GM19239 (cell line): ENCODE measurements at regions not wholly inside any gene's neighbourhood (a gene's known extent, or its start where the extent isn't known, plus 50 kb on each side); places are given as distances from the start of the nearest gene placed in this dataset.

ENCODE experiments used
- DNase-seq: peaks from one replicate; pipeline ENCODE4 v3.0.0; 2011; ENCODE audit warnings: low spot score; ENCODE audit not compliant: insufficient read length
- FAIRE-seq: peaks from 2 replicates; lab custom pipeline; 2011; peaks lifted over from hg19 to GRCh38; lab: Jason Lieb, UNC

DNA sequence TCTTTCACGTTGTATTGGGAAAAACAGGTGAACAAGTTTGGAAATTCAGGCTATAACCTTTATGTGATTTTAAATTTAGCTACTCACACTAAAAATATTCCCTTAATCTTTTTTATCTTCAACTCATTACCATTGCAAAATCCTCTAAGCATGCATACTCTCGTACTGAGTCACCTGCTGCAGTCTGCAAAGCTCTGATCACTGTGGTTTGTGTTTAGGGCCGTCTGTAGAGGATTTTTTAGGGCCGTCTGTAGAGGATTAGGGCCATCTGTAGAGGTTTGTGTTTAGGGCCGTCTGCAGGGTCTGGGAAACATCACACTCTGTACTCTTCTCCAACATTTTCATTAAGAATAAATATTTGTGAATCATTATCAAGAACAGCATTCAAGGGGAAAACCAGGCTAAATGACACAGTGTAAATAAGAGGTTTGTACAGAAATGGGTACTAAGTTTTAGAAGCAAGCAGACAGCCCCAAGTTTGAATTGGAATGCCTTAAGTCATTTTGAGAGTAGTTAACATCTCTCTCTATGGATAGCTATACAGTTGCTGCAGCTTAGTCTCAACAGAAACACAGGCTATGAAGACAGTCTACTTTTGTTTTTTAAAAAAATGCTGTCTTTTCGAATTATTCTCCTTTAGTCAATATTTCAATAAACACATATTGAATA, 155.0 kb upstream of the TSLP start:
- no peak for FAIRE-seq

DNA sequence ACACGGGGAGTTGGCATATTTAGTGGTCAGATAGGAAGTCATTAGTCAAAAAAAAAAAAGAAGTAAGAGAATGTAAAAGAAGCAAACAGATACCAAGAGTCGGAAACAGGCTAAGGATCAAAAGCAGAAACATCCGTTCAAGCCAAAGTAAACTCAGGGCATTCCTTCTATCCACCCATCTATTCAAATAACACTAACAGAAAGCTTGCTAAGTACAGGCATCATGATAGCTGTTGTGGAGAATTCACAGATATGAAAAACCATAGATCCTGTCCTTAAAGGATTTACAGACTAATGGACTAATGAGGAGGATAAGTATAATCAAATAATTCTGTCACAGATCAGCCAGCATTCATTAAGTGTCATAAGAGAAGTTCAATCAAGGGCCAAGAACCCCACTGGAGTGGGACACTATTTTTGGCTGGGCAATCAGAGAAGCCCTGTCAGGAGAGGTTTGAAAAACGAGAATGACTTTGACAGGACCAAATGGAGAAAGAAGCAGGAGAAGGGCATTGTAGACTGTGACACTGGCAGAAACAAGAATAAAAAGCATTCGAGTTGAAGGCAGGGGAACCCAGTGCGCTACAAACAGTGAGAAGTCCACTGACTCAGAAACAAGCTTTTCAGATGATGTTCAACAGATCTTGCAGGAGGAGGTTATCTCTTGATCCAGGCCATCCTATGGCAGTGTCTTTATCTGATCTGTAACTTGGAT, 154.2 kb upstream of the TSLP start:
- FAIRE-seq: no peak

More for the DNA sequence above, 155.0 kb upstream of the TSLP start:
- DNase-seq: no peak

DNA sequence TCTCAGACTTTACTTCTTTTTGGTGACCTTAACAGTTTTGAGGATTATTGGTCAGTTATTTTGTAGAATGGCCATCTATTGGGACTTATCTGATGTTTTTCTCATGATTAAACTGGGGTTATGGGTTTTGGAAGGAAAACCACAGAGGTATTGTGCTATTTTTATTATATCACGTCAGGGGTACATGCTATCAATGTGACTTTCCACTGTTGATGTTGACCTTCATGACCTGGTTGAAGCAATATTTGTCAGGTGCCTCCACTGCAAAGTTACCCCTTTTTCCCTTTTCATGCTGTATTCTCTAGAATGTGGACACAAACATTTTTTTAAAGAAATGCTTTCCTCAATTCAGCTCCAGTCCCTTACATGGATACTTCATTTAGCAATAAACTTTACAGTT, 152.8 kb upstream of the TSLP start:
- no peak for FAIRE-seq

More for the DNA sequence above, 154.2 kb upstream of the TSLP start:
- no peak for DNase-seq

DNA sequence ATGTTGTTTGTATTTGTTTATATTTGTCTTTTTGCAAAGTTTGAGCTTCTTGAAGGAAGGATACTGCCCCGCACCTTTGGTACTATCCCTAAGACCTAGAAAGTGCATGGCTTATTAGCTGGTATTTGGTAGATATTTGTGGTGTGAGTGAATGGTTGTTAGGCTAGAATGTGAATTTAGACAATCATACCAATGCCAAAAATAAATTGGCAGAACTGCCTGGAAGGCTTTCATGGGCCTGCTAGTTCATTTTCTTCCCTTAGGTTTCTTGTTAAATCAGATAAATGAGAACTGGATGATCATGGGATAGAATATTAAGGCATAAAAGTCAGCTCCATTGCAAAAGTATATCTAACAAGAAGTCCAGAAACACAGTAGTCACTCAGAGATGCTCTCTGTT, 147.5 kb upstream of the TSLP start:
- FAIRE-seq (no peak), DNase-seq (no peak)

More for the DNA sequence above, 152.8 kb upstream of the TSLP start:
- no peak for DNase-seq

DNA sequence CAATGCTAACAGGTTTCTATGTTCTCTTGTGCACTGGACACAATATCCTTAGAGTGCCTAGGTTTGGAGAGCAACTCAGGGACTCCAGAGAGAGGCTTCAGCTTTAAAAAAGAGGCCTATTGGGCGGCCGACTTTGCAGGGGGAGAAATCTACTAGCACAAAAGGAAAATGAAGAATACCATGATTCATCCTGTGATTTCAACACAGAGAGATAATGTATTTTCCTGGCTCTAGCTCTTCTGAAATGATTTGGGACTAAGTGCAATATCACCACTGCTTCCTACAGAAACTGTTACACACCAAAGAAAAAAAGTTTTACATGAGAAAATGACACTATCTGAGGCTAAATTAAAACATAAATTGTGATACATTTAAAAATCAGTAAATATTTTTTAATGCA, 146.1 kb upstream of the TSLP start:
- FAIRE-seq: no peak
- no peak for DNase-seq

DNA sequence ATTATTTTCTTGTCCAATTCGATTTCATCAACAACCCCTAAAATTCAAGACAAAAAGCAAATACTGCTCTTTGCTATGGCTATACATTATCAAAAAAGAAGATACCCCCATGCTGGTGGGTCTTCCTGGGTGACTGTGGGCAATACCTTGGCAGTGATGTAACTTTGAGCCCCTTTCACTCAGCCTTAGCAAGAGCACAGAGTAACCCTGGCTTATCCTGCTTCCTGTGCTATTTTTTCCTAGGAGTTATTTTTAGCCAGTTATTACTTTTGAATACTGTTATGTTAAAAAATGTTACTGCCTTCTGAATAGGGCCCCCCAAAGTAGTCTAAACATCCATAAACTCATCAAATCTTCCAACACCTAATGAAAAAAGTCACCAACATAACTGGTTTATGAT, 145.6 kb upstream of the TSLP start:
- FAIRE-seq (no peak), DNase-seq (no peak)

DNA sequence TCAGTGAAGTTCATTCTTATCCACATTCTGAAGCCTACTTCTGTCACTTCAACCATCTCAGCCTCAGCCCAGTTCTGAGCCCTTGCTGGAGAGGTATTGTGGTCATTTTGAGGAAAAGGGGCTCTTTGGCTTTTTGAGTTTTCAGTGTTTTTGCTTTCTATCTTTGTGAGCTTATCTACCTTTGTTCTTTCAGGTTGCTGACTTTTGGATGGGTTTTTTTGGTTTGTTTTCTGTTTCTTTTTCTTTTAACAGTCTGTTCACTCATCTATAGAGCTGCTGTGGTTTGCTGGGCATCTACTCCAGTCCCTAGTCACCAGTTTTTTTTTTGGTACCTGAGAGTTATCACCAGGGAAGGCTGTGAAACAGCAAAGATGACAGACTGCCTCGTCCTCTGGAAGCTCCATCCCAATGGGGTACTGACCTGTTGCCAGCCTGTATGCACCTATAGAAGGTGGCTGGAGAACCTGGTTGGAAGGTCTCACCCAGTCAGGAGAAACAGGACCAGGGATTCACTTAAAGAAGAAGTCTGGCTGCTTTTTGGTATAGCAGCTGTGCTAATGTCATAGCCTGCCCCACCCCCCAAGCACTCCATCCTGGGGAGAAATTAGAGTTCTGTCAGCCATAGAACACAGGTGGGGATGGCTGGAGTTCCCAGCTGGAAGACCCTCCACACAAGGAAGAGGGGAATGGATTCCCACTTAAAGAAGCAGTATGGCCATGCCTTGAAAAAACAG, 138.6 kb upstream of the TSLP start:
- no peak for DNase-seq
- FAIRE-seq: no peak

DNA sequence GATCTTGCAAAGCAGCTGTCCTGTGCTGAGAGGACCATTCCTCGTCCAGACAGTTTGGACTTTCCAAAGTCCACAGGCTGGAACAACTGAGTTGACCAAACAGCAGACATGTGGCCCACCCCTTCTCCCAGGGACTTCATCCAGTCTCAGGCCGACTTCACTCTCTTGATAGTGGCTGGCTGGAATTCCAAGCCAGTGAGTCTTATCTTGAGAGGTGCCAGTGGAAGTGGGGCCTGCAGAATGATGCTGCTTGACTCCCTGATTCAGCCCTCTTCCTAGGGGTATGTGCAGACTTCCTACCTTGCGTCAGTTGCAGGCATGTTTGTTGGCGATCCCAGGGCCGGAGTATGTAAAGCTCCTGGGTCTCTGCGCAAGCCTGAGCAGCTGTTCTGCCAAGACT, 131.4 kb upstream of the TSLP start:
- FAIRE-seq: no peak
- DNase-seq: no peak

DNA sequence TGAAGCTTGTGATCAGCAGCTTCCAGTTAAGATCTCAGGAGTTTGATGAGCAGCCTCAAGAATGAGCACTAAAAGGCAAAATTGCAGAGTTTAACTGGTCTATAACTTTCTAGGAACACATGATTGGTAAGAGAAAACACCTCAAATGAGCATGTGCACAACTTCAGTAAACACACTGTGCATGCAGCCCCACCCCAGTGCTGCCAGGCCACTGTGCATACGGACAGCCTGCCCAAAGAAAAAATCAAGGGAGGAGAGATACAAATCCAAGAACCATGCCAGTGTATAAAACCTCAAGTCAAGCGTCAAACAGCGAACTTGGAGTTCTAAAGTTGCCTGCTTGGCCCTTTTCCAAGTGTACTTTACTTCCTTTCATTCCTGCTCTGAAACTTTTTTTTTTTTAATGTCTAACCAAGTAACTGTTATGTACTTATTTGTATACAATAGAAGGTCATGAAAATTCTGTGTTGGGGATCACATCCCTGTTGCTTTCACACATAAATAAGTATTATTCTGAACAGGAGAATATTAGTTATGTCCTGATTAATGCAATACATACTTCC, 125.6 kb upstream of the TSLP start:
- DNase-seq (no peak), FAIRE-seq (no peak)

DNA sequence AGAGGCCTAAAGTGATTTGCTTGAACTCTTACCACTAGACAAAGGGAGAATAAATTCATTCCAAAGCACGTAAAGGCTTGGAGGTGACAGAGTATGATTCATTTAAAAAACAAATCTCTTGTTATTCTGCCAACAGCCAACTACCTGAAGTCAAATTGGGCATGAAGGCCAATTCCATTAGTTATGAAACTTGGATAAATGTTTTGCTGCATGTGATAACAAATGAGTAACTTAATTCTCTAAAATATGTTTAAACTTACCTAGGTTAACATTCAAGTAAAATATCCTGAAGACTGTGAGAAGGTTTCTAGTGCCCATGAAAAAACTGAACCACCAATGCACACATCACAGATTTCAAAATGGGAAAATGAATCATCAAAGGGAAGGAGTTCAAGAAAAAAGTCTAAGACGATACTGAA, 120.1 kb upstream of the TSLP start:
- DNase-seq (no peak), FAIRE-seq (no peak)

DNA sequence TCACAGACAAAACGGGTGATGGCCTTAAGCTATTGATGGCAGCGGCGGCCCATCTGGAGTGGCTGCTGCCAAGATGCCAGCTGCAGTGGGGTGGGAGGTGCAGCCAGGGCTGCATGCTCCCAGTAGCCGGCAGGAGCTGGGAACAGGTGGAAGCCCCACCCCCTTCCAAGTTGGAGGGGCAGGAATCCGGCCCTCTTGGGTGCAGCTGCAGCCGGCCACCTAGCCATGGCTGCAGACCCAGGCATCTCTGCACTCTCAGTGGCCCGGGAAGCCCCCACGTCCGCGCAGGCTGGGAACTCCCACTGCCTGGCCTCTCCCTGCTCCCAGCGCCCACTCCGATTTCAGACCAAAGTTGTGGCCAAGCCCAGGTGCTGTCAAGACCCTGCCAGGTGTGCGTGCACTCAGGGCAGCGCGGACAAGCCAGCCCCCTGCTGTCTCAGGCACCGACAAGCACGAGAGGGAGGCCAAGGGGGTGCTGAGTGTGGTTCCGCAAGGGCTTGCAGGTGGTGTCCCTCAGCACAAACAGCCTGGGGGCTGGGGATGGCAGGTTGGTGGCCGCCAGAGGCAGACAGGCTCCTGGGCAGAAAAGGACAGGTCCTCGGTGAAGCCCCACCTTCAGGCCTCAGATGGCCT, 115.1 kb upstream of the TSLP start:
- no peak for FAIRE-seq

DNA sequence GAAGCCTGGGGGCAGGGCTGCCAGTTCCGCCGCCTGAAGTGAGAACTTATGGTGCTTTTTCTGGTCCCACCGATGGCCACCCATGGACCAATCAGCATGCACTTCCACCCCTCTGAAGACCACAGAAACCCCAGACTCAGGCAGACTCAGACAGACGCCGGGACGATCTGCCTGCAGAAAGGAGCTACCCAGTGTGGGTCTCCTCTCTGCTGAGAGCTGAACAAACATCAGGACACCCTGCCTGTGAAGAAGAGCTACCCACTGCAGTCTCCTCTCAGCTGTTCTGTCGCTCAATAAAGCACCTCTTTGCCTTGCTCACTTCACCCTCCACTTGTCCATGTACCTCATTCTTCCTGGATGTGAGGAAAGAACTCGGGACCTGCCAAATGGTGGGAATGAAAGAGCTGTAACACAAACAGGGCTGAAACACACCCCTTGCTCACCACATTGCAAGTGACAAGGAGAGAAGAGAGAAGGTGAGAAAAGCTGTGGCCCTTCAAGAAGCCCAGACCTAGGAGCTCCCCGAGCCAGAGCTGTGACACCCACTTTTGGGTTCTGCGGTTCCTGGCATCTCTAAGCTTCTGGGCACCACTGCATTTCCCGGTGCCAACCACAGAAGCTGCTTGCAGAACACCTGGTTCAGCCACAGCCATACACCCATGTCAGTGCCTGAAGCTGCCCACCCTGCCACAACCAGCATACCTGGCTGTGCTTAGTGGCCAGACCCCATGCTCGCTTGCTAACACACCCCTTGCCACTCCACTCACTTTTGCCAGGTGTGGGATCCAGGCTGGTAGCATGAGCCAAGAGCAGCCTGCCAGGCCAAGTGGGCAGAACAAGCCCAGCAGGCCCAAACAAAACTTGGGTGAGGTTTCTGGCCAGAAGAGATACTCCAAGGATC, 114.3 kb upstream of the TSLP start:
- DNase-seq: no peak

More for the DNA sequence above, 115.1 kb upstream of the TSLP start:
- no peak for DNase-seq

DNA sequence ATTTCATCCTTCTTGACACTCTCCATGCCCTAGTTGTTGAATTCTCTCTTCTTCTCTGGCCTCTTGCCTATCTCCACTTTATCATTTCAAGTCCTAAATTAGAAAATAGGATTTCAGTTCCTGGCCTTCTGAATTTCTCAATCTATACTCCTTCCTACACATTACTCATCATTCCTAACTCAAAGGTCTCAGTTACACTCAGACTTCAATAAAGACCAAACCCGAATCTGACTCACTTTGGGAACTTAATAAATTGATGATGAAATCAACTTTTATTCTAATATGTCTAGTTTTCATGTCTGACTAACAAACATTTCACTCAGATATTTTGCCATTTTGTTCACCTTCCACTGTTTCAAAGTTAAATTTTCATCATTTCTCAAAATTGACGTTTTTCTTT, 113.6 kb upstream of the TSLP start:
- no peak for FAIRE-seq
- no peak for DNase-seq

More for the DNA sequence above, 114.3 kb upstream of the TSLP start:
- no peak for FAIRE-seq

DNA sequence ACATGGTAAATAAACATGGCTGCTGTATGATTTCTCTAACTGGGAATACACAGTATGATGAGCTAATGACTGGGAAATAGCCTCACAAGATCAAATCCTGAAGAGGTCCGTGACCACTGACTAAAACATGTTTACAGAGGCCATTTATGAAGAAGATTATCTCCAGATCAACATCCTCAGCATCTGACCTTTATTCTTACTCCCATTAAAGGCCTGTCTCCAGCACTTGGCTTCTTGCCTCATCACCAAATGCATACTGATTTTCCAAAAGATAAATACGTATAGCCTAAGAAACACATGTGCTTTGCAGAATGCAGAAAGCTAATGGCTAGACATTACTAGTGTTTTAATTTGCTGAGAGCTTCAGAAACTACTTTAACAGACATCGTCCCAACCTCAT, 108.0 kb upstream of the TSLP start:
- no peak for DNase-seq
- no peak for FAIRE-seq

DNA sequence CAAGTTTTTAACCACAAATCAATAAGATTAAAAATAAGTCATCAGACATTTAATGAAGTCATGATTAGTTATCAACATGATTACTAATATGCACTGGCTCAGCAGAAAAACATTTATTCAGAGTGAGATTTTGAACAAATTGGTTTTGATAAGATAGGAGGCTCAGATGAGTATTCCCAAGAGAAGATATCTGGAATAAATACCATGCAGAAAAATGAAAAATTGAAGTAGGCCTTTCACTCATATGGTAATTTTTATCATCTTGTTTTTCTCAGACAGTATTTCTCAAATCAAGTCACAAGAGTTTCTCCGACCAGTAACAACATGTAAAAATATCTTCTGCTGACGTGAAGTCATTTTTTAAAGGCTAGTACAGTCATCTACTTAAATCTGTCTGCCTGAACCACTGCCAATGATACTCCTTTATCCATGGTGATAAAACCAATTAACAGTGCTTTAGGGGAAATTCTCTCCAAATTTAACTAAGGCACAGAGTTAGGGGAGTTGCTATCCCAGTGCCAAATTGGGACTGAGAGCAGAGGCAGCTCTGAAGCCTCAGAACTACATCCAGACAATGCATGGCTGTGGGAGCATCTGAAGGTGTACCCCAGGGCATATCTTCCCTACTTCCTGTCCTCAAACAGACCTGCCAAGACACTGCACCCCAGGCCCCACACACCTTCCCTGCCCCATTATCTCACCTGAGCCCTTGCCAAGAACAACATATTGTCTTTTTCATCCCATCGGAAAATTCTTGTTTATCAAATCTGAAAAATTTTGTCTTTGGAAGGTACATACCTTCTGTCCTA, 105.5 kb upstream of the TSLP start:
- FAIRE-seq (no peak), DNase-seq (no peak)

DNA sequence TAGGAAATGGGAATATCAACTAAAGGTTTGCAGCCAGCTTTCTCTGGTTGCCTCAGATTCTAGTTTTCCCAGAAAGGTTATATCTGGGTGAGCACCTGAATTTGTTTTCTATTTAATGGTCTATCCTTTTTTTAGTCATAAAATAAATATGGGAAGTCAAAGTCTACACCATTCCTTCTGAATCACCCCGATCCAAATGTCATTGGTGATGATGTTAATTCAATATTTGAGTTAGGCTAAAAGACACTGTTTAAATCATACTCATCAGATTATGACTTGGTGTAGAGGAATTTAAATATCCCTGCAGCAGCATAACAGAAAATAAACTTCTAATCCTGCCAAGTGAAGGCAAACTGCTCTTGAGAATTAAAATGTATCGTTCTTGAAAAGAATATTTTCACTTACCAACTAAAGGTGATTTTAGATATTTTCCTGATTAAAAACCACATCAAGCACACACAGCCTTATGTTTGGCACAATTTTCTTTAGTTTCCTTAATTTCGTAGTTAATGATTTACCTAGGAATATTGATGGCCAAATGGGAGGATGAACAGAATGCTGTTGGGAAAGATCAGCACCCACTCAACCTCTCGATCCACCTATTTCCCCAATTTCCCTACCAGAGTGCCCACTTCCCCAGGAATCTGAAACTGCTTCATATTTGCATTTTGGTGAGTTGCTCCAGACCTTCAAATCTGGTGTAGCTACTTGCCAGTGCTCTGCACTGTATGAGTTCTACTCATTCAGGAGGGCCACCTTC, 103.1 kb upstream of the TSLP start:
- DNase-seq (no peak), FAIRE-seq (no peak)

DNA sequence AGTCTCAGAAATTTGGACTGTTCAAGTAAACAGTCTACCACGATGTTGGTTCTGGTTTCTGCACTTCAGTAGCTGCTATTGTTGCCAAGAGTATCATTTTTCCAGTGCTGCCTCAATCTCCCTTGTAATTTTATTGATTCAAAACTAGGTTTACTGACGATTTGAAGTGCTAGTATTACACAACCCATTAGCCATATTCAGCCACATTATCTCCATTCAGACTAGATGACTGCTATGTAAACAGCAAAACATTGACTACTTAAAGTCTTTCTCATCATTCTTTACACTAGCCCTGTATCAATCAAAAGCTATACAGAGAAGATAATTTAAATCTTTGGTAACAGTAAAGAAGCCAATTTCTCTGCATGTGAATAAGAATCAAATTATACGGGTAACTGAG, 102.0 kb upstream of the TSLP start:
- DNase-seq (no peak), FAIRE-seq (no peak)

DNA sequence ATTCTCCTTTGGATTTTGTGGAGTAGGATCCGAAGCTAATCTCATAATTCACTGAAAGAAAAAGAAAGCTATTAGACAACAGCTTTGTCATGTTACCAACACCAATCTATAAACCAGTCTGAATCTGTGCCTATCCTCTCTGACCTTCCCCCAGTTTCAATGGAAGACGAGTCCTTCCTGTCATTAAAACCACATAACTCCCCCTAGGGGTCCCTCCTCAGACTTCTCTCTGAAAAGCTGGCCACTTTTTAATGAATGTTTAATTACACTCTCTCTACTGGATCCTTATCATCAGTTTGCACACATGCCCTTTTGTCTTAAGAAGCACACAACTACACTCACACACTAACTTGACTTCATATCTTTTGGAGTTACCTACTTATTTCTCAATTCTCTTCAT, 98.0 kb upstream of the TSLP start:
- DNase-seq (no peak), FAIRE-seq (no peak)
